SJCRH30 (cell line): ENCODE measurements at regions not wholly inside any gene's neighbourhood (a gene's known extent, or its start where the extent isn't known, plus 50 kb on each side); places are given as distances from the start of the nearest gene placed in this dataset.

Source experiments
- DNase-seq, 2 experiments: peaks; one replicate each; pipeline ENCODE4 v3.0.0-alpha.2; 2015 to 2020
- H3K27ac ChIP-seq: fragments of 250-450 bp; sonication (Bioruptor Pico); 2 replicates; pipeline ENCODE4 v1.5.1; 2020; ENCODE audit warnings: mild to moderate bottlenecking, moderate library complexity
- H3K27me3 ChIP-seq: fragments of 250-450 bp; sonication (Bioruptor Pico); 2 replicates; pipeline ENCODE4 v1.5.1; 2020; ENCODE audit warnings: mild to moderate bottlenecking, moderate library complexity
- H3K36me3 ChIP-seq: fragments of 250-450 bp; sonication (Bioruptor Pico); 2 replicates; pipeline ENCODE4 v1.5.1; 2020; ENCODE audit warnings: mild to moderate bottlenecking, moderate library complexity
- H3K4me1 ChIP-seq: fragments of 250-450 bp; sonication (Bioruptor Pico); 2 replicates; pipeline ENCODE4 v1.5.1; 2020; ENCODE audit warnings: mild to moderate bottlenecking, moderate library complexity
- H3K4me3 ChIP-seq: fragments of 250-450 bp; sonication (Bioruptor Pico); 2 replicates; pipeline ENCODE4 v1.5.1; 2020; ENCODE audit warnings: mild to moderate bottlenecking, moderate library complexity
- H3K9me3 ChIP-seq: fragments of 250-450 bp; sonication (Bioruptor Pico); replicated peaks from 2 replicates; pipeline ENCODE4 v1.5.1; 2020; ENCODE audit warnings: mild to moderate bottlenecking, moderate library complexity

- Histone ChIP-seq H3K27me3 (no peaks in the 10 kb centered on the region), H3K4me1 (peaks cover 44% of the 10 kb centered on the region), H3K4me3 (no peak overlapping the region), H3K27ac (no peak overlapping the region), H3K9me3 (no peaks in the 10 kb centered on the region), H3K36me3 (peaks cover 20% of the 10 kb centered on the region)
- DNase-seq = no peak
These were observed 70.4 kb downstream of the NCOR2 start for GRCh38 chr12:124497039-124497438.

DNA sequence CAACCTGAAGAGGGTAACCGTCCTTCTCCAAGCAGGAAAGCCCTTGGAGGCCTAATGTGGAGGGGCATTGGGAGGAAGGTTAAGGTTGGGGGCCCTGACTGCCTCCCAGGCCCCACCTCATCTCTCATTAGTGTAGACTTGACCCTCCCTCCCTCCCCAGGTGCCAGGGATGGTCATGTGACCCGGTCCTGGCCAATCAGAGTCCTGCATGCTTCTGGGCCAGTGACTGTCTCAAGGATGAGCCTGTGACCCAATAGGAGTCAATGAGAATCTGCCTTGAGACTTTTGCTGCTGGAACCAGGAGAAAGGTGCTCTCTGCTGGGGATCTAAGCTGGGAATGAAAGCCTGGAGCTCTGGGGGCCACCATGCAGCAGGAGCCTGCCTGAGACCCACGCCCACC lies 70.8 kb downstream of the NCOR2 start:
- peaks cover 39% of the 10 kb centered on the region for H3K4me1 ChIP-seq
- DNase-seq = no peak
- no peaks in the 10 kb centered on the region for H3K9me3 ChIP-seq
- no peaks in the 10 kb centered on the region for H3K27me3 ChIP-seq
- H3K27ac ChIP-seq = no peak overlapping the region
- peaks cover 25% of the 10 kb centered on the region for H3K36me3 ChIP-seq
- H3K4me3 ChIP-seq = no peak overlapping the region

- Histone ChIP-seq H3K27ac (no peak overlapping the region), H3K4me1 (peaks cover 27% of the 10 kb centered on the region), H3K36me3 (peaks cover 32% of the 10 kb centered on the region), H3K4me3 (no peak overlapping the region), H3K27me3 (no peaks in the 10 kb centered on the region), H3K9me3 (no peaks in the 10 kb centered on the region)
- no peak for DNase-seq
These were observed 72.0 kb downstream of the NCOR2 start for GRCh38 chr12:124495194-124495983.

- Histone ChIP-seq H3K27me3 (no peaks in the 10 kb centered on the region), H3K4me3 (no peak overlapping the region), H3K4me1 (peaks cover 23% of the 10 kb centered on the region), H3K27ac (no peak overlapping the region), H3K9me3 (no peaks in the 10 kb centered on the region), H3K36me3 (peaks cover 32% of the 10 kb centered on the region)
- DNase-seq = no peak
These were observed 72.7 kb downstream of the NCOR2 start for GRCh38 chr12:124494751-124495129.

DNA sequence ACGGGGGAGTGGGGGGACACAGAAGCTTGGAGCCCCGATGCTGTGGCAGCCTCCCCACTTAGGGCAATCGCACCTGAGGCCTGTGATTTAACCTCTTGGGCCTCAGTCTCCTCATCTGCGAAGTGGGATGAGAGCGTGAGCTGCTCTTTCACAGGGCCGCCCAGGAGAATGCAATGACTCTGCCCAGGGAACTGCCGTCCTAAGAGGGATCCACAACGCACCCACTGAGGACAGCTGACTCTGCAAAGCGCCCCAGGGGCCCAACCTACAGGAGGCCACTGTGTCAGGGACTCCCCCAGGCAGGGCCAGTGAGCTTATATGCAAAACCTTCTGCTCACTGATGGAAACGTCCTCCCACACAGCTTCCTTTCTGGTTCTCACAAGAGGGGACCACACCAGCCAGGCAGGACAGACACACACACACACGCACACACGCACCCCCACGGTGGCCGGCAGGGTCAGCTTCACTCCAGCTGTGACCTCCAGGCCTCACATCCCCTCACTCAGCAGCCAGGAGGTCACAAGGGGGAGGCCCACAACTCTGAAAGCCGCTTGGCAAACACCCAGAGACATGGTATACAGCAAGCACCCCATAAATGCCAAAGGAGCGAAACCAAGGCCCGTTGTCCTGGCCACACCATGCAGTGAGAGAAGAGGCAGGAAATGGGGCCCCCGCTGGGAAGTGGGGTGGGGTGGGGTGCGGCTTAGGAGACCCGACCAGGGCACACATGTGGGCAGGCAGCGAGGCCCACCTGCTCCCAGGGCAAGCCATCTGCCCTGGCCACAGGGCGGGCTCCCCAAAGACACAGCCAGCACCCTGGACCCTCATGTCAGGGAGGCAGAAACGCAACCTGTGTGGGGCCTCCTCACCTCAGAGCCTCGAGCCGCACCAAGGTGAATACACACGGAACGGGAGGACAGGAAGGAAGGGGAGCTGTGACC lies 73.3 kb downstream of the NCOR2 start:
- H3K27ac ChIP-seq = no peak overlapping the region
- no peaks in the 10 kb centered on the region for H3K27me3 ChIP-seq
- no peaks in the 10 kb centered on the region for H3K9me3 ChIP-seq
- no peak for DNase-seq
- H3K4me3 ChIP-seq = no peak overlapping the region
- H3K36me3 ChIP-seq = peaks cover 32% of the 10 kb centered on the region
- H3K4me1 ChIP-seq = peaks cover 20% of the 10 kb centered on the region

DNA sequence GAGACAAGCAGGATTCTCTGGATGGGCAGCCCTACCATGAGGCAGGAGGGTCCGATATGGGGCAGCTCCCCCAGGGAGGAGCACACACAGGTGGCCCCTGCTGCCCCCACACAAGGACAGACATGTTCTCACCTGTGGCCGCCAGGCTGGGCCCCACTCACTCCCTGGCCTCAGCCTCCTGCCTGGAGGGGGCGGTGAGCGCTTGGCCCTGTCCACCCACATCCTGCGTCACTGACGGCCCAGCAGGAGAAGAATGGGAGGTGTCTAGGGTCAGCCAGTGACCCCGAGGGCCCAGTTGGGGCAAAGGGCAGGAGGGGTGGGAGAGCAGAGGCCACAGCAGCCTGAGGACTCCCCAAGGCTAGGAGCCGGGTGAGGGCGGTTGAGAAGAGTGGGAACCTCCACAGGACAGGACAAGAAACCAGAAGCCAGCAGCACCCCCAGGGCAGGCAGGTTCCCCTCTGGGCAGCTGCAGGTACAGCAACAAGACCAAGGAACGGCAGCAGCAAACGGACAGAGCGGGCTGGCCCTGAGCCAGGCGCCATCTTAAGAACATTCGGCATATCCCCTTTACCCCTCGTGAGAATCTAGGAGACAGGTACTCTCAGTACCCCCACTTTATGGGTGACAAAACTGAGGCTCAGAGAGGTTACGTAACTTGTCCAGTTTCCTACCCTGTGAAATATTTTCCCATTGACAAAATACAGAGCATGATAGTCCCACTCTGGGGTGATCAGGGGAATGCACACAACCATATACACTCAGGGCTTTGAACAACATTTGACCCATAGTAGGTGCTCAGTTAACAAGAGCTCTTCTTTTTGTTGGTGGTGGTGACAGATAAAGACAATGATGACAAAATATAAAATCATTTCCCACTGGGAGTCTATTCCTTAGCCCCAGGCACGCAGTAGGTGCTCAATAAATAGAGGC lies 74.3 kb downstream of the NCOR2 start:
- peaks cover 13% of the 10 kb centered on the region for H3K4me1 ChIP-seq
- no peak overlapping the region for H3K4me3 ChIP-seq
- no peaks in the 10 kb centered on the region for H3K9me3 ChIP-seq
- H3K36me3 ChIP-seq = peaks cover 32% of the 10 kb centered on the region
- DNase-seq = no peak
- H3K27me3 ChIP-seq = no peaks in the 10 kb centered on the region
- H3K27ac ChIP-seq = no peak overlapping the region

GRCh38 chr12:124491856-124492420 lies 75.5 kb downstream of the NCOR2 start:
- H3K27ac ChIP-seq = no peak overlapping the region
- no peaks in the 10 kb centered on the region for H3K27me3 ChIP-seq
- H3K4me3 ChIP-seq = no peak overlapping the region
- no peaks in the 10 kb centered on the region for H3K9me3 ChIP-seq
- DNase-seq = no peak
- peaks cover 32% of the 10 kb centered on the region for H3K36me3 ChIP-seq
- H3K4me1 ChIP-seq = peaks cover 14% of the 10 kb centered on the region; the same call in 1 of the 2 replicates

DNA sequence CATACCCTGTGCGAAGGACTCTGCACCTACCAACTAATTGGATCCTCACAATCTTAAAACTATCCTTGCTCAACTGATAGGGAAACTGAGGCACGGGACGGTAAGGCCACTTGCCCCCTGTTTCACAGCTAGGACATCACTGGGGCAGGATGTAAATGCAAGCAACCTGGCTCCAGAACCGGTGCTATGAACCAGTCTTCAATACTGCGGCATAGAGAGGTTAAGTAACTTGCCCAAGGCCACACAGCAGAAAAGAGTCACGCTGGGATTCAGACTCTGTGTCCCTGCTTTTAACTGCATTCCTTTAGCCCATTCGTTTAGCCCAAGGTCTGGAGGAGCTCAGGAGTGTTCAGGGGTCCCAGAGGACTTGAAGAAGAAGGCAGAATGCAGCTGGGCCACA lies 76.1 kb downstream of the NCOR2 start:
- DNase-seq = no peak
- Histone ChIP-seq H3K4me3 (no peak overlapping the region), H3K27ac (no peak overlapping the region), H3K9me3 (no peaks in the 10 kb centered on the region), H3K4me1 (peaks cover 15% of the 10 kb centered on the region; the same call in 1 of the 2 replicates), H3K27me3 (no peaks in the 10 kb centered on the region), H3K36me3 (peaks cover 34% of the 10 kb centered on the region)

GRCh38 chr12:124490584-124491305 lies 76.7 kb downstream of the NCOR2 start:
- Histone ChIP-seq H3K4me1 (peaks cover 15% of the 10 kb centered on the region; the same call in 1 of the 2 replicates), H3K27ac (no peak overlapping the region), H3K27me3 (no peaks in the 10 kb centered on the region), H3K9me3 (no peaks in the 10 kb centered on the region), H3K4me3 (no peak overlapping the region), H3K36me3 (peaks cover 35% of the 10 kb centered on the region)
- DNase-seq = no peak

DNA sequence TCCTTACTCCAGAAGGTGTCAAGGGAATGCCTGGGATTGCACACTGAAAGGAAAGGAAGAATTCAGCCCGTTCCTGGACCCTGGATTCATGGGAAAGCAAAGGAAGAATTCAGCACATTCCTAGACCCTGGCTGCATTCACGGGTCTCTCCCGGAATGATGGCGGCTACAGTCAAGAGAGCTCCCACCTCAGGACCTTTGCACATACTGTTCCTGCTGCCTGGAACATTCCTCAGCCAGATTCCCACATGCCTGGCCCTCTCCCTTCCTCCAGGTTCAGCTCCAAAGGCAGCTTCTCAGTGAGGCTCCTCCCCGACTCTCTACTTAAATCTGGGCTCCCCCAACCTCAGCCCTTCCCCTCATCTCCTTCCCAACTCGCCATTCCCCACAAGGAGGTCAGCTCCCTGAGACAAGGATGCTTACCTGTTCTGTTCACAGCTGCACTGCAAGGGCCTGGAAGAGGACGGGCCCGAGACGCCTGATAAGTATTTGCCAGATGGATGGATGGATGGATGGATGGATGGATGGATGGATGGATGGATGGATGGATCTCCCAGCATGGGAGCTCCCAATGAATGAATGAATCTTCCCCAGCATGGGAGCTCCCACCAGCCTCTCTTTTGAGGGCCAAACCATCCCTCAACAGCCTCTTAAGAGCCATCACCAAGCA lies 77.4 kb downstream of the NCOR2 start:
- Histone ChIP-seq H3K27ac (no peak overlapping the region), H3K4me1 (peaks cover 15% of the 10 kb centered on the region; the same call in 1 of the 2 replicates), H3K36me3 (peaks cover 40% of the 10 kb centered on the region)

GRCh38 chr12:124489220-124489619 lies 78.2 kb downstream of the NCOR2 start:
- peaks cover 32% of the 10 kb centered on the region for H3K36me3 ChIP-seq
- no peak overlapping the region for H3K27ac ChIP-seq
- H3K27me3 ChIP-seq = no peaks in the 10 kb centered on the region
- H3K4me3 ChIP-seq = no peak overlapping the region
- DNase-seq = no peak
- H3K9me3 ChIP-seq = no peaks in the 10 kb centered on the region
- H3K4me1 ChIP-seq = peaks cover 15% of the 10 kb centered on the region; the same call in 1 of the 2 replicates

More for the DNA sequence above, 77.4 kb downstream of the NCOR2 start:
- no peak for DNase-seq
- Histone ChIP-seq H3K9me3 (no peaks in the 10 kb centered on the region), H3K4me3 (no peak overlapping the region), H3K27me3 (no peaks in the 10 kb centered on the region)

DNA sequence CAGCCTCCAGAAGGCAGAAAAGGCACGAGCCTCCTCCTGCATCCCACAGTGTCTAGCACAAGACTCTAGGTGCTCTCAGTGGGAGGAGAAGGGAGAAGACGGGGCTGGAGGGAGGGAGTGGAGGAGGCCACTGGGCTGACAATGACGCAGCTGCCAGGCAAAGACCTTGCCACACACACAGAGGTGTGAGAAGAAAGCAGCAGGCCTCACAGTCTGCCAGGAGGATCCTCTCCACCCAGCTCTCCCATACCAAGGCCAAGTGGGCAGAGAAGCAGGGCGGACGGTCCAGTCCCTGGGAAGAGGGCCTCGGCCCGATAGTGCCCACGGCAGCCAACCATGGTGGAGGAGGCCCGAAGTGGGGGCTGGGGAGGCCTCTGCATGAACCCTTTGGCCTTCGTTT lies 78.9 kb downstream of the NCOR2 start:
- no peaks in the 10 kb centered on the region for H3K9me3 ChIP-seq
- H3K4me1 ChIP-seq = peaks cover 15% of the 10 kb centered on the region; the same call in 1 of the 2 replicates
- DNase-seq = no peak
- no peak overlapping the region for H3K27ac ChIP-seq
- no peak overlapping the region for H3K4me3 ChIP-seq
- H3K36me3 ChIP-seq = peaks cover 31% of the 10 kb centered on the region
- H3K27me3 ChIP-seq = no peaks in the 10 kb centered on the region

DNA sequence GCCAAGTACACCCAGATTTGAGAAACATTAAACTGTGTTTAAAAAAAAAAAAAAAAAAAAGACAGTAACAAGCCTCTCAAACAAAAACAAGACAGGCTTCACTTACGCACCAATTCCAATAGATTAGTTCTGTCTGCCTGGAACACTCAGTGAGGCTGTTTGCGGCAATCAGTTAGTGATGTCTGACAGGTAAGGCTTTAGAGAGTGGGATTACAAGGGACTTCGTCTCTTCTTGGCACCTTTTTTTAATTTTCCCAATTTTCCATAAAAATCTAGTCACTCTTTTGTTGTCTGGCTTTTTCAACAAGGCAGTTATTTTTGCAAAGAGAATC lies 79.6 kb downstream of the NCOR2 start:
- no peak overlapping the region for H3K27ac ChIP-seq
- DNase-seq = no peak
- peaks cover 30% of the 10 kb centered on the region for H3K36me3 ChIP-seq
- no peak overlapping the region for H3K4me3 ChIP-seq
- no peaks in the 10 kb centered on the region for H3K9me3 ChIP-seq
- H3K27me3 ChIP-seq = no peaks in the 10 kb centered on the region
- peaks cover 15% of the 10 kb centered on the region; the same call in 1 of the 2 replicates for H3K4me1 ChIP-seq
